Coronary artery (tissue), 2 donors: ENCODE measurements at regions not wholly inside any gene's neighbourhood (a gene's known extent, or its start where the extent isn't known, plus 50 kb on each side); places are given as distances from the start of the nearest gene placed in this dataset.

ENCODE experiments used
- DNase-seq: peaks from one replicate; pipeline ENCODE4 v3.0.0-alpha.2; 2017; ENCODE audit warnings: low spot score
- H3K27ac ChIP-seq, 2 donors: fragments of 200-600 bp; sonication (generic); one replicate each; pipeline ENCODE4 v1.5.1; 2016 to 2019
- H3K4me3 ChIP-seq: fragments of 200-600 bp; sonication (generic); 2 replicates; pipeline ENCODE4 v1.5.1; 2016; ENCODE audit warnings: mild to moderate bottlenecking, moderate library complexity
- TF ChIP-seq, protein P1 (sequence below): fragments of 200-600 bp; sonication (generic); IDR thresholded peaks from one replicate; pipeline ENCODE4 v1.5.1; 2019; ENCODE audit warnings: antibody characterized with exemption

DNA sequence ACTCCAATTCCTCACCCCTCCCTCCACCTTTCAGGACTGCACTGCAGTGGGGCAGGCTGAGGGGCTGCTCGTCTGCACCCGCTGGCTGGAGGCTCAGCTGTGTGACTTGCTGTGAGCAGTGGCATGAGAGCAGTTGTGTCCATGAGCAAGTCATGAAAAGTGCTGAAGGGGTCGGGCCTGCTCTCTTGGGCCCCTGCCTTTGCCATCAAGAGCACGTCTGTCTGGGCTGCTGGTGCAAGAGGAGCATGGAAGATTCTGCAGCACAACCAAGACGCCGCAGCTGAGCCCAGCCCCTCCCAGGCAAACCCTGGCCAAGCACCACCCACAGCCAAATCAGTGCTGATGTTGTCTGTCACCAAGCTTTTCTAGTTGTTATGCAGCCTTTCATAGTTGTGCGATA lies 284.3 kb downstream of the TCERG1L start:
- H3K4me3 ChIP-seq = no peak overlapping the region
- DNase-seq = no peak
- no peak overlapping the region for H3K27ac ChIP-seq
- TF ChIP-seq, protein P1, sequence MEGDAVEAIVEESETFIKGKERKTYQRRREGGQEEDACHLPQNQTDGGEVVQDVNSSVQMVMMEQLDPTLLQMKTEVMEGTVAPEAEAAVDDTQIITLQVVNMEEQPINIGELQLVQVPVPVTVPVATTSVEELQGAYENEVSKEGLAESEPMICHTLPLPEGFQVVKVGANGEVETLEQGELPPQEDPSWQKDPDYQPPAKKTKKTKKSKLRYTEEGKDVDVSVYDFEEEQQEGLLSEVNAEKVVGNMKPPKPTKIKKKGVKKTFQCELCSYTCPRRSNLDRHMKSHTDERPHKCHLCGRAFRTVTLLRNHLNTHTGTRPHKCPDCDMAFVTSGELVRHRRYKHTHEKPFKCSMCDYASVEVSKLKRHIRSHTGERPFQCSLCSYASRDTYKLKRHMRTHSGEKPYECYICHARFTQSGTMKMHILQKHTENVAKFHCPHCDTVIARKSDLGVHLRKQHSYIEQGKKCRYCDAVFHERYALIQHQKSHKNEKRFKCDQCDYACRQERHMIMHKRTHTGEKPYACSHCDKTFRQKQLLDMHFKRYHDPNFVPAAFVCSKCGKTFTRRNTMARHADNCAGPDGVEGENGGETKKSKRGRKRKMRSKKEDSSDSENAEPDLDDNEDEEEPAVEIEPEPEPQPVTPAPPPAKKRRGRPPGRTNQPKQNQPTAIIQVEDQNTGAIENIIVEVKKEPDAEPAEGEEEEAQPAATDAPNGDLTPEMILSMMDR = no peak

DNA sequence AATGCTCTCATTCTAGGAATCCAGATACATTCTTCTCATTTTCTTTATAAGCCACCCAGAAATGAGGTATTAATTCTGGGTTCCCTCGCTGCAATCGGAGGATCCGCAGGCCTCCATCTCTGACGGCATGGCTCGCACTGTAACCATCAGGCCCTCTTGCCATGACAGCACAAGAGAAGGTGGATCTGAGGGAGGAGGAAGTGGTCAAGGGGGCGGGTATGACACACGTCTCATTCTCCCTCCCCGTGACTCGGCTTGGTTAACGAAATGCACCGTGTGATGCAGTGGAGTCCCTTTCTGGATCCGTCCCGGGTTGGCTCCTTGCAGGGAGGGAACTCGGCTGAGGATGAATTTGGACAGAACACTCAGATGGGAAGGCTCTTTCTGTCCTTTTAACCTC lies 280.2 kb downstream of the TCERG1L start:
- Histone ChIP-seq H3K27ac (no peak overlapping the region), H3K4me3 (no peak overlapping the region)
- TF ChIP-seq, protein P1 = no peak
- no peak for DNase-seq

DNA sequence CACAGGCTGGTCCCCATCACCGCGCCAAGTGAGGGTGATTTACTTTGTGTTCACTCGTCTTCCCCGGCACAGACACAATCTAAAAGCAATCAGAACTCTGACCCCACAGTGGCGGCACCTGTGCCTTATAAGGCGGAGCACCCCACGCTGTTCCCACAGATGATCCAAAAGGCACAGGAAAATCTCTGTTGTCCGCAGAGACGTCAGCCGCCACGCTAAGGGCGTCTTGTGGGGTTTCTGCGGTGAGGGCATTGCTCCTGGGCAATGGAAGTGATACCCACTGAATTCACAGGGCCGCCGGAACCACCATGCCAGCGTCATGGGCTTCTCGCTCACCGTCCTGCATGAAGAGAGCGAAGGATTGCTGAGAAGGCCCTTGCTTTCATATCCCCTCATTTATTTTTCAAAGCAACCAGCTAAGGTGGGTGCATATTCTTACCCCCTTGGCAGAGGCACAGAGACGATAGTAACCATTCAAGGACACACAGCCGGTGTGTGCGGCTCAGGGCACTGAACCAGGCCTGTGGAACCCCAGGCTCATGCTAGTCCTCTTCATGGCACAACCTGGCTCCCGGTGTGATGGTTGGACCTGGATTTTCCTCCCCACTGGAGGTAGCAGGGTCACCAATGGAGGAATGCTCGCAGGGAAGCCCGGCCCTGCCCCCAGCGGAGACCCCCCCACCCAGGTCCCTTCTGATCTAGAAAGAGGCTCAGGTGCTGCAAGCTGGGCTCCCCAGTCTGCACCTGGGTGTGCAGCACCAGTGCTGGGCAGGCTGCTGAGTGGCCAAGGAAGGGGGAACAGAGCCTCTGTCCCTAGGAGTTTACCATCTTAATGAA lies 279.0 kb downstream of the TCERG1L start:
- H3K4me3 ChIP-seq = no peak overlapping the region
- TF ChIP-seq, protein P1 = no peak
- DNase-seq = peak; percentile 46
- H3K27ac ChIP-seq = no peak overlapping the region

DNA sequence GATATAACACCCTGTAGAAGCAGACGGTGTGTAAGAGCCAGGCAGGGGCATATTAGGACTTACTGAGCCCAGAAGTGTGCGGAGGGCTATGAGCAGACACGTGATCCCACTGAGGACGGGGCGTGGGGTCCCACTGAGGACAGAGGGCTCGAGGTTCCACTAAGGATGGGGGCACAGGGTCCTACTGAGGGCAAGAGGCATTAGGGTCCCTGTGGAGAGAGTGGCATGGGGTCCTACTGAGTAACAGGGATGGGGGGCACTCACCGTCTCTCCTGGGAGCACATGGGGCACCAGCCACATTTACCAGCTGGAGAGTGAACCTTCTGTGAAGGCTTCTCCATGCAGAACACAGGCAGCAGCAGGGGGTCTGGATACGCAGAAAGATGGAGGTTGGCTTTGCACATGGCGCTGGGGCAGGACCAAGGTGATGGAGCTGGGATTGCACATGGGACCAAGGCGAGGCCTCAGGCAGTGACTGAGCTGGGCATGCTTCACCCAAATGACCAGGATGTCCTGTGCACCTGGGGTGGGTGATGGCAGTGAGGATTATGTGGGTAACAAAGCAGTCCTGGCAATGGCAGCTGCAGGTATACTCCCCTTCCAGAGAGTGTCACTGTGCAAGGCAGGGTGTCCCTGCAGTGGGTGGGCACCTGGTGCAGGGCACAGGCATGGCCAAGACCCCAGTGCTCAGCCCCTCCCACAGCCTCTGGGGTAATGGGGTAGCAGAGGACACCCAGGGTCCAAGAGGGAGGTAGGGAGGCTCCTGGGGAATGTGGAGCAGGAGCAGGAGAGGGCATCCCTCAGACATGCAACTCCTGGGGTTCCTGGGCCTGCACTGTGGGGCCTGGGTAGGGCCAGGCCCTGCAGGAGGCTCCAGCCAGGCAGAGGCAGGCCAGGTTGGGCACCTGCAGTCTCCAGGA lies 278.1 kb downstream of the TCERG1L start:
- H3K4me3 ChIP-seq = no peak overlapping the region
- no peak overlapping the region for H3K27ac ChIP-seq
- DNase-seq = peak; percentile 62
- TF ChIP-seq, protein P1 = no peak

DNA sequence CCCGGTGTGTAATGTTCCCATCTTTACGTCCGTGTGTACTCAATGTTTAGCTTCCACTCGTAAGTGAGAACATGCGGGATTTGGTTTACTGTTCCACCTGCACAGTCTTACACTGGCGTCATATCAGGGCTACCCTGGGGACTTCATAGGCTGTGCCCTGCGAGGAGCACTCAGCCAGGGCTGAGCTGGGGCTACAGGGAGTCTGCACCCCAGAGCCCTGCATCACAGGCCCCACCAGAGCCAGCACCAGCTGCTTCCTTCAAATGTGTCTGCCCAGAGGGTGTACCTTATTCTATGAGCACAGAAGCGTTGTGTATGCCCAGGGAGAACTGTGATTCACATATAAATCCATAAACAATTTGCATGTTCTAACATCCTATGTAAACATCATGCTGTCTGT lies 277.1 kb downstream of the TCERG1L start:
- no peak overlapping the region for H3K4me3 ChIP-seq
- TF ChIP-seq, protein P1 = no peak
- no peak overlapping the region for H3K27ac ChIP-seq
- peak; percentile 29 for DNase-seq

DNA sequence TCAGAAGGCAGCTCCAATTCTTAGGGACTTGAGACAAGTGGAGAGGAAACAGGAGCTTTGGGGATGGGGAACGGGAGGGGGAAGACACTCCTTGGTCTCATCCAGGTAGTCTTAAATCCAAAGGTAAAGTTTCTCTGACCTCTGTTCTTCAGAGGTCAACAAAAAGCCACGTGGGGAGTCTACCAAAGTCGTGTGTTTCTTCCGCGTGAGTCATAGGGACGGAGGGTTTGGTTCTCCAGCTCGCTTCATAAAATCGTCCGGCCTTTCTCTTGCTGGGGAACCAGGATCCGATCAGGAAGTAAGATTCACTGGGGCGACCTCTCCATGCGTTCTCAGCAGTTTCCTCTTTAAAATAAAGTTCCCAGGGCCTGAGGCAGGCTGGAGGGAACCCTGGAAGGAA lies 275.7 kb downstream of the TCERG1L start:
- no peak for DNase-seq
- TF ChIP-seq, protein P1 = no peak
- H3K4me3 ChIP-seq = no peak overlapping the region
- no peak overlapping the region for H3K27ac ChIP-seq
